Hindlimb muscle (tissue), 1 donor: ENCODE measurements at regions not wholly inside any gene's neighbourhood (a gene's known extent, or its start where the extent isn't known, plus 50 kb on each side); places are given as distances from the start of the nearest gene placed in this dataset.

Experiments used
- DNase-seq: peaks from one replicate; pipeline ENCODE4 v3.0.0-alpha.2; 2013

GRCh38 chr9:7859701-7860334 lies 60.2 kb upstream of the DMAC1 start:
- no peak for DNase-seq

- no peak for DNase-seq
Measured at GRCh38 chr9:7858166-7858565, 58.6 kb upstream of the DMAC1 start.

- no peak for DNase-seq
Measured at GRCh38 chr9:7854763-7855162, 55.2 kb upstream of the DMAC1 start.
